ELR (cell line): ENCODE measurements at regions not wholly inside any gene's neighbourhood (a gene's known extent, or its start where the extent isn't known, plus 50 kb on each side); places are given as distances from the start of the nearest gene placed in this dataset.
"Not testable (repeated sequence)": the region's sequence is repeated elsewhere in the genome, so short reads cannot be mapped to it uniquely, and the experiment has no call there.

Experiments used
- DNase-seq: peaks from one replicate; pipeline ENCODE4 v3.0.0-alpha.2; 2015; ENCODE audit warnings: low read depth

GRCh38 chr2:180927030-180927686 is 53.2 kb upstream of the UBE2E3 start:
- DNase-seq: peak; percentile 66

- no peak for DNase-seq
These were observed 54.7 kb upstream of the UBE2E3 start for GRCh38 chr2:180925700-180926099.

DNA sequence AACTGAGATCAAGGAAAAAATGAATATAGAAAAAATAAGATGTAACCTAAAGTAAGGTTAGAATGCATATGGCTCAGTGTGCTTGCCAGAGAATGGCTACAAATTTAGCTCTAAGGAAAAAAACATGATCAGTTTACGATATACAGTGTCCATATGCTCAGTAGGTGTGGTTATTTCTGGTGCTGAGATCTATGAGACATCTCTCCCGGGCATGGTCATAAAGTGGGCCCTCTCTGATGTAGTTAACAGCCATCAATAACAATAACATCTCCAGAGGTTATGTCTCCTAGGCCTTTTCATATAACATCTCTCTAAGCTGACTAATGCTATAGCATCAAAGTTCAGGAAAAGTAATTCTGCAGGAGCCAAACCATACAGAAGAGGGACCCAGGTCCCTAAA is 56.3 kb upstream of the UBE2E3 start:
- no peak for DNase-seq

GRCh38 chr2:180910831-180911665 is 69.4 kb upstream of the UBE2E3 start:
- DNase-seq: peak; percentile 51

- peak; percentile 91 for DNase-seq
These were observed 72.7 kb upstream of the UBE2E3 start for GRCh38 chr2:180907731-180908130.

- no peak for DNase-seq
These were observed 74.9 kb upstream of the UBE2E3 start for GRCh38 chr2:180905461-180905860.

GRCh38 chr2:180905002-180905401 is 75.4 kb upstream of the UBE2E3 start:
- no peak for DNase-seq

GRCh38 chr2:180901331-180901730 is 79.1 kb upstream of the UBE2E3 start:
- DNase-seq: no peak

GRCh38 chr2:180893752-180894151 is 86.7 kb upstream of the UBE2E3 start:
- no peak for DNase-seq

GRCh38 chr2:180892091-180892490 is 88.3 kb upstream of the UBE2E3 start:
- DNase-seq: no peak

DNA sequence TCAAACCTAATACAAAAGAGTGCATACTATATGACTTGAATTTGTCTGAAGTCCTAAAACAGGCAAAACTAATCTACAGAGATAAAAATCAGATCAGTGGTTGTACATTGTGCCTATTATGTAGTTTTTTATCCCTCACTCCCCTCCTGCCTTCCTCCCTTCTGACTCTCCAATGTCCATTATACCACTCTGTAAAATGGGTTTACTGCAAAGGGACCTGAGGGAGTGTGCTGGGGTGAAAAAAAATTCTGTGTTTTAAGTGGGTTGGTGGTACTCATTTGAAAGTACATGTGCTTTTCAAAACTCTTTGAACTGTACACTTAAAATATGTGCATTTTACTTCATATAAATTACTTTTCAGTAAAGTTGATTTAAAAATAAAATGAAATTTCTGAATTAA is 89.0 kb upstream of the UBE2E3 start:
- no peak for DNase-seq

DNA sequence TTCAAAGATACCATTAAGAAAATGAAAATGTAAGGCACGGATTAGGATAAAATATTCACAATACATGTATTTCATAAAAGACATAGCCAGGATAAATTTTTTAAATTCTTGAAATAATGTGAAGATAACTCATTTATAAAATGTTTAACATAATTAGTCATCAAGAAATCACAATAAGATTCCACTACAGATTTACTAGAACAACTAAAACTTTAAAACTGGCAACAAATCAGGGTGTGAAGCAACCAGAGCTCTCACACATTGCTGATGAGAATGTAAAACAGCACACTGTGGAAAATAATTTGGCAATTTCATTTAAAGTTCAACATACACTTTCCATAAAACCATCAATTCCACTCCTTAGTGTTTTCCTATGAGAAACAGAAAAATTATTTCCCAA is 89.6 kb upstream of the UBE2E3 start:
- DNase-seq: peak; percentile 40

- no peak for DNase-seq
These were observed 97.4 kb upstream of the UBE2E3 start for GRCh38 chr2:180882959-180883358.

DNA sequence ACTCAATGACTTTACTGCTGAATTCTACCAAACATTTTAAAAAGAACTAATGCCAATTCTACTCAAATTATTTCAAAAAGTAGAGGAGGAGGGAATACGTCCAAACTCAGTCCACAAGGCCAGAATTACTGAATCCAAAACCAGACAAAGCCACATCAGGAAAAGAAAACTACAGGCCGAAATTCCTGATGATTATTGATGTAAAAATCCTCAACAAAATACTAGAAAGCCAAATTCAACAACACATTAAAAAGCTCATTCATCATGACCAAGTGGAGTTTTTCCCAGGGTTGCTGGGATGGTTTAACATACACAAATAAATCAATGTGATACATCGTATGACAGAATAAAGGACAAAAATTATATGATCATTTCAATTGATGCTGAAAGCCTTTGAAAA is 103.9 kb upstream of the UBE2E3 start:
- no peak for DNase-seq

DNA sequence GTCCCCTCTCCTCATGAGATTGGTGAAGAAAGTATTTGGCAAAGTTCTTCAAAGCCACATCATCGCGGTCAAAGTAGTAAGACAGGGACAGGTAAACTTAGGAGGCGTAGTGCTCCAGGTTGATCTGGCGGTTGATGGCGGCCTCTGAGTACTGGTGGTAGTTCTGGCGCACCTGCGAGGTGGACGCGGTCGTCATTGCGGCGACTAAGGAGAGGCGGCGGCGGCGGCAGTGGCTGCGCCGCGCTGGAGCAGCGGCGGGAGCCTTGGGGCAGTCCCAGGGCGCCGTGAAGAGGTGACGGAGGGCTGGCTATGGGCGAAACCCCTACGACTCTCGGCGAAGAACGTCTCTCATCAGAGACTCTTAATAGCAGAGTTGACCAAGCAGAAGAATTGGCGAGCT is 107.2 kb upstream of the UBE2E3 start:
- DNase-seq: no peak

GRCh38 chr2:180872781-180873180 is 107.6 kb upstream of the UBE2E3 start:
- DNase-seq: not testable (repeated sequence)

DNA sequence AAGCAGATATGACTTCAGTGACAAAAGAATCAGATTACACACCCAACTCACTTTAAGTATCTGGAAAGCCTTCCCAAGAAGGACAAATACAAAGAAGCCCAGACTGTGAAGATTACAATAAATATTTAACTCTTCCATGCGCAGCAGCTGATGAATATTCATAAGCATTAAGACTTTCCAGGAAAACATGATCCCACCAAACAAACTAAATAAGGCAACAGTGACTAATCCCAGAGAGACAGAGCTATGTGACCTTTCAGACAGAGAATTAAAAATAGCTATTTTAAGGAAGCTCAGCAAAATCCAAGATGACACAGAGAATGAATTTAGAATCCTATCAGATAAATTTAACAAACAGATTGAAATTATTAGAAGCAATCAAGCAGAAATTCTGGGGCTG is 108.2 kb upstream of the UBE2E3 start:
- peak; percentile 15 for DNase-seq

GRCh38 chr2:180871649-180872048 is 108.8 kb upstream of the UBE2E3 start:
- DNase-seq: no peak

DNA sequence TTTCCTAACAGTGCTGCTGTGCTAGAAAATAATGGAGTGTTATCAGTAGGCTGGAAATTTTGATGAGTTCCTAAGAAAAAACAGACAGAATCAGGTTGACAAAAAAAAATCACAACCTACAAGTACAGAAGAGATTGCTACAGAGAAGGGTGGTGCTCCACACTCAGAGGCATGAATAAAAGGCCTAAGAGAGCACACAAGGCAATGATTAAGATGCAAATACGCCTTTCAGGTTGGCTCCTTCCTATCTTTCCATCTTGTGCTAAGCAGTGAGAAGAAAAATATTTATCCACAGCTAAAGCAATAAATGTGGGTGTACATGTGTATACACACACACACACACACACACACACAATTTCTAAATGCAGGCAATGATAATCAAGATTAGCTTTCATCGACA is 130.6 kb upstream of the UBE2E3 start:
- no peak for DNase-seq

- no peak for DNase-seq
These were observed 132.0 kb upstream of the UBE2E3 start for GRCh38 chr2:180848393-180848792.

GRCh38 chr2:180846756-180847472 is 133.5 kb upstream of the UBE2E3 start:
- DNase-seq: peak; percentile 9

DNA sequence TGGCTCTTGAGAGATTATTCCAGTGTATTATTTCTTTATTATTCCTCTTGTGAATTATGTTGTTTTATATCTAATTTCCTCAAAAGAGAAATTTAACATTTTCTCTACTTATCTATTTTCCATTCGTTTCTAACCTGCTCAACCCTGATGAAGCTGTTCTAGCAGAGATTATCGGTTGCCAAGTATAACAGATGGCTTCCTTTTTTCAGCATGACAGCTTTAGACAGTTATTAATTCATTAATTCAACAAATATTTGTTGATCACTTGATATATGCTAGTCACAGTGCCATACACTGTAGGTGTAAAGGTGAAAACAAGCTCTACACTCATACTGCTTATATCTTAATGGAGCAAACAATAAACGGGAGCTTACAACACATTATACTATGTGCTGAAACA is 137.9 kb upstream of the UBE2E3 start:
- DNase-seq: no peak

DNA sequence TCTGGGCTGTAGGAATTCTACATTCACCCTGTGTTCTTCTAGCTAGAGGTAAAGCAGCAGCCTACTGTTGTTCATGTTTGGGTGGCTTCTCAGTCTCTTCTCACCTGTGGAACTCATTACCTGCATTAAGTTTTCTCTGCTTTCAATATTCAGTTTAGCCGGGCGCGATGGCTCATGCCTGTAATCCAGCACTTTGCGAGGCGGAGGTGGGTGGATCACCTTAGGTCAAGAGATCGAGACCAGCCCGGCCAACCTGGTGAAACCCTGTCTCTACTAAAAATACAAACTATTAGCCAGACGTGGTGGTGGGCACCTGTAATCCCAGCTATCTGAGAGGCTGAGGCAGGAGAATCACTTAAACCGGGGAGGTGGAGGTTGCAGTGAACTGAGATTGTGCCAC is 139.8 kb upstream of the UBE2E3 start:
- no peak for DNase-seq
